ENCODE measurements at regions not wholly inside any gene's neighbourhood (a gene's known extent, or its start where the extent isn't known, plus 50 kb on each side); places are given as distances from the start of the nearest gene placed in this dataset.

GRCh38 chr15:95449230-95449628 is 881.3 kb upstream of the NR2F2 start:
- intact Hi-C loops (cut with micrococcal nuclease; ENCODE audit: unreplicated experiment) = no loop called here
- WGBS (ENCODE audit: low lambda C conversion rate) = 6% methylated on average over 2 of the region's 2 CpGs

More at GRCh38 chr15:95449230-95449628, 881.3 kb upstream of the NR2F2 start:
- Histone ChIP-seq H3K9me3 (ENCODE audit: low read length) (peaks cover 83% of the 10 kb centered on the region), H3K79me2 (ENCODE audit: insufficient read depth, low read length) (no peaks in the 10 kb centered on the region), H3K4me1 (ENCODE audit: insufficient read depth, low read length) (no peaks in the 10 kb centered on the region), H3K36me3 (replicated peaks in 1 of 2; ENCODE audit: control insufficient read depth in 1 of 2, insufficient read depth in 2 of 2, low read length in 2 of 2) (no peaks in the 10 kb centered on the region), H3K27ac (ENCODE audit: extremely low read length, insufficient read depth, low read length) (no peak overlapping the region), H3K4me3 (replicated peaks in 1 of 3; ENCODE audit: insufficient read depth in 1 of 3, low read depth in 2 of 3, low read length in 3 of 3) (no peak overlapping the region), H4K20me1 (ENCODE audit: insufficient read depth, low read length) (no peaks in the 10 kb centered on the region), H3K4me2 (ENCODE audit: low read depth, low read length) (no peak overlapping the region), H2AFZ (ENCODE audit: low read length) (no peak overlapping the region), H3K9ac (ENCODE audit: insufficient read depth, low read depth, low read length) (no peak overlapping the region), H3K27me3 (ENCODE audit: control insufficient read depth in 1 of 2, insufficient read depth in 2 of 2, low read length in 2 of 2) (no peaks in the 10 kb centered on the region)
- DNase-seq (ENCODE audit: low spot score) = no peak
- POLR2A ChIA-PET = no interaction called here
- TF ChIP-seq GPN1 (CRISPR knock-in tag; IDR thresholded peaks at IDR 0.05; ENCODE audit: borderline replicate concordance) (no peak), ZBTB10 (CRISPR knock-in tag; IDR thresholded peaks at IDR 0.05; ENCODE audit: borderline replicate concordance) (no peak), SP1 (IDR thresholded peaks at IDR 0.05) (no peak), SP1 (CRISPR knock-in tag; IDR thresholded peaks at IDR 0.05) (no peak), ELF4 (CRISPR knock-in tag; IDR thresholded peaks at IDR 0.05; ENCODE audit: borderline replicate concordance) (no peak), ZNF605 (CRISPR knock-in tag; IDR thresholded peaks at IDR 0.05) (no peak), ZNF207 (IDR thresholded peaks at IDR 0.05; ENCODE audit: borderline replicate concordance) (no peak), ZNF674 (CRISPR knock-in tag; IDR thresholded peaks at IDR 0.05; ENCODE audit: low read depth) (no peak), SAFB2 (CRISPR knock-in tag; IDR thresholded peaks at IDR 0.05; ENCODE audit: borderline replicate concordance, low read depth) (no peak), ZNF703 (CRISPR knock-in tag; IDR thresholded peaks at IDR 0.05; ENCODE audit: borderline replicate concordance) (no peak), FOXA1 (IDR thresholded peaks at IDR 0.05) (no peak), FOXA1 (CRISPR knock-in tag; IDR thresholded peaks at IDR 0.05) (no peak), ZBTB37 (CRISPR knock-in tag; IDR thresholded peaks at IDR 0.05) (no peak), ZFP41 (CRISPR knock-in tag; IDR thresholded peaks at IDR 0.05; ENCODE audit: borderline replicate concordance) (no peak), E2F1 (CRISPR knock-in tag; IDR thresholded peaks at IDR 0.05) (no peak), ZNF3 (CRISPR knock-in tag; IDR thresholded peaks at IDR 0.05) (no peak), TEAD2 (CRISPR knock-in tag; IDR thresholded peaks at IDR 0.05) (no peak), ZNF121 (CRISPR knock-in tag; IDR thresholded peaks at IDR 0.05) (no peak), MTERF4 (CRISPR knock-in tag; IDR thresholded peaks at IDR 0.05) (no peak), NFRKB (IDR thresholded peaks at IDR 0.05) (no peak), ZNF335 (CRISPR knock-in tag; IDR thresholded peaks at IDR 0.05) (no peak)
- in situ Hi-C loops (cut with HindIII; ENCODE audit: extremely low pct_ligation_motif_present, low pct_unique_long_range_greater_than_20kb) = no loop called here
- CTCF ChIA-PET (ENCODE audit: low intra/inter-chr PET ratio, low total read pairs) = no interaction called here
- no peak for FAIRE-seq
- BruUV-seq (replicated peaks) = no TSS peak
- ATAC-seq = no peak
